ENCODE measurements at regions not wholly inside any gene's neighbourhood (a gene's known extent, or its start where the extent isn't known, plus 50 kb on each side); places are given as distances from the start of the nearest gene placed in this dataset.

DNA sequence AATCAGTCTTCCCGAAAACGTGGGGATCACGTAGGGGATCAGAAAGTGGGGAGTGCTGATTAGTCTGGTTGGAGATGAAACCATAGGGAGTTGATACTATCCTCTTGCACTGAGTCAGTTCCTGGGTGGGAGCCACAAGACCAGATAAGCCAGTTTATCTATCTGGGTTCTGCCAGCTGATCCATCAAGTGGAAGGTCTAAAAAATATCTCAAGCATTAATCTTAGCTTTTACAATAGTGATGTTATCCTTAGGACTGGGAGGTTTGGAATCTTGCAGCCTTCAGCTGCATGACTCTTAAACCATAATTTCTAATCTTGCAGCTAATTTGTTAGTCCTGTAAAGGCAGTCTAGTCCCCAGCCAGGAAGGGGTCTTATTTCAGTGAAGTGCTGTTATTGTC, 2474.2 kb downstream of the PCDH9 start:
- TF ChIP-seq, protein P1, sequence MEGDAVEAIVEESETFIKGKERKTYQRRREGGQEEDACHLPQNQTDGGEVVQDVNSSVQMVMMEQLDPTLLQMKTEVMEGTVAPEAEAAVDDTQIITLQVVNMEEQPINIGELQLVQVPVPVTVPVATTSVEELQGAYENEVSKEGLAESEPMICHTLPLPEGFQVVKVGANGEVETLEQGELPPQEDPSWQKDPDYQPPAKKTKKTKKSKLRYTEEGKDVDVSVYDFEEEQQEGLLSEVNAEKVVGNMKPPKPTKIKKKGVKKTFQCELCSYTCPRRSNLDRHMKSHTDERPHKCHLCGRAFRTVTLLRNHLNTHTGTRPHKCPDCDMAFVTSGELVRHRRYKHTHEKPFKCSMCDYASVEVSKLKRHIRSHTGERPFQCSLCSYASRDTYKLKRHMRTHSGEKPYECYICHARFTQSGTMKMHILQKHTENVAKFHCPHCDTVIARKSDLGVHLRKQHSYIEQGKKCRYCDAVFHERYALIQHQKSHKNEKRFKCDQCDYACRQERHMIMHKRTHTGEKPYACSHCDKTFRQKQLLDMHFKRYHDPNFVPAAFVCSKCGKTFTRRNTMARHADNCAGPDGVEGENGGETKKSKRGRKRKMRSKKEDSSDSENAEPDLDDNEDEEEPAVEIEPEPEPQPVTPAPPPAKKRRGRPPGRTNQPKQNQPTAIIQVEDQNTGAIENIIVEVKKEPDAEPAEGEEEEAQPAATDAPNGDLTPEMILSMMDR (IDR thresholded peaks at IDR 0.05), result no peak
- DNase-seq (no peak), ATAC-seq (no peak)
- intact Hi-C loops (cut with DNase I, micrococcal nuclease), result no loop called here
- H3K36me3 ChIP-seq (ENCODE audit: low read depth), result no peaks in the 10 kb centered on the region
- H3K9me3 ChIP-seq, result peaks cover 33% of the 10 kb centered on the region
- no peak overlapping the region for H3K4me3 ChIP-seq
- no peaks in the 10 kb centered on the region for H3K4me1 ChIP-seq (ENCODE audit: low read depth)

DNA sequence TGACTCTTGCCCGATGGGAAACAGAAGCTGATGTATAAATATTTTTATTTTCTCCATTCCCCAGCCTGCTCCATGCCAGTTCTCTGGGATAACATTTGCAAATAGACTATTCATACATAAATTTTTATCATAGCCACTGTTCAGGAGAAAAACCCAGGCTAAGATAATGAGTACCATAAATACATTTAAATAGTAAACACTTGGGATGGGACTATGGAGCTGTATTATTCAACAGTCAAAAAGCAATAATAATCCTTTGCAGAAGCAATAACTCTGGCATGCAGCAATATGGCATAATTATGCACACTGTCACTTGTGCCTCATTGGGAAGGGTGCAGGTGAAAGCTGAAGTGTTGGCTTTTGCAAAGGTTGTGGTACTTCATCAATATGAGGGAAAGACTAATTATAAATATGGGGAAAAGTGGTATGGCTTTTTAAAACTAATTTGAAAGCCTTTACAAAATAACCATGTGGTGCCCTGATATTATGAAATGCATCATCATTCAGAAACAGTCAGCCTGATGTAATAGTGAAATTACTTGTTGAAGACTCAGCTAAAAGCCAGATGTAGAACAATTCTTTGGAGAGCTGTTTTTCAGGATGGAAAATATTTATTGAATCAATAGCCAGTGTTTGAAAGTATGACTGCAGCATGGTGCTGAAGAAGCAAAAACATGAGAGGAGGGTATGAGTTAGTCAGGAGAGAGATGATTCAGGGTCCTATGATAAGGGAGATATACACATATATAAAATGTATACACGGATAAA, 2476.7 kb downstream of the PCDH9 start:
- DNase-seq (no peak), ATAC-seq (no peak)
- TF ChIP-seq, protein P1 (IDR thresholded peaks at IDR 0.05), result no peak
- Histone ChIP-seq H3K36me3 (ENCODE audit: low read depth) (no peaks in the 10 kb centered on the region), H3K9me3 (peaks cover 30% of the 10 kb centered on the region), H3K4me1 (ENCODE audit: low read depth) (no peaks in the 10 kb centered on the region), H3K4me3 (no peak overlapping the region)
- intact Hi-C loops (cut with DNase I, micrococcal nuclease), result no loop called here

- H3K4me3 ChIP-seq, result no peak overlapping the region
- H3K9me3 ChIP-seq, result peaks cover 33% of the 10 kb centered on the region
- DNase-seq (no peak), ATAC-seq (no peak)
- no peaks in the 10 kb centered on the region for H3K4me1 ChIP-seq (ENCODE audit: low read depth)
- no peaks in the 10 kb centered on the region for H3K36me3 ChIP-seq (ENCODE audit: low read depth)
- intact Hi-C loops (cut with DNase I, micrococcal nuclease), result no loop called here
- TF ChIP-seq, protein P1 (IDR thresholded peaks at IDR 0.05), result no peak
Measured at GRCh38 chr13:64749301-64749700, 2480.8 kb downstream of the PCDH9 start.

DNA sequence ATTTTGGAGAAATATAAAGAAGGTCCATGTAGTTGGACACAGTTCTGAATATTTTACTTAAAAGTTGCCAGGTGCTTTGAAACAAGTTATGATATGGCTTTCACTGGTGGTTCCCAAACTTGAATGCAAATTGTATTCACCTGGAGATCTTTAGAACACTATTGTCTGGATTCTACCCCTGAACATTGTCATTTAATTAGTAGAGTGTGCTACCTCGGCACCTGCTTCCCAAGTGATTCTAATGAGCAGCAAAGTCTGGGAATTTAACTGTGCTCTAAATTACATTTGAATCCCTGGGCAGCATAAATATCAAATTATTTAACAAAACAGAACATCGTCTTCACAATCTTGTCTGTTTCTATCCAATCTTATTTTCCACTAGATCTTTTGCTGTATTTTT, 2483.3 kb downstream of the PCDH9 start:
- intact Hi-C loops (cut with DNase I, micrococcal nuclease), result no loop called here
- Histone ChIP-seq H3K4me3 (no peak overlapping the region), H3K4me1 (ENCODE audit: low read depth) (no peaks in the 10 kb centered on the region), H3K9me3 (peaks cover 39% of the 10 kb centered on the region), H3K36me3 (ENCODE audit: low read depth) (no peaks in the 10 kb centered on the region)
- ATAC-seq (no peak), DNase-seq (no peak)
- TF ChIP-seq, protein P1 (IDR thresholded peaks at IDR 0.05), result no peak

DNA sequence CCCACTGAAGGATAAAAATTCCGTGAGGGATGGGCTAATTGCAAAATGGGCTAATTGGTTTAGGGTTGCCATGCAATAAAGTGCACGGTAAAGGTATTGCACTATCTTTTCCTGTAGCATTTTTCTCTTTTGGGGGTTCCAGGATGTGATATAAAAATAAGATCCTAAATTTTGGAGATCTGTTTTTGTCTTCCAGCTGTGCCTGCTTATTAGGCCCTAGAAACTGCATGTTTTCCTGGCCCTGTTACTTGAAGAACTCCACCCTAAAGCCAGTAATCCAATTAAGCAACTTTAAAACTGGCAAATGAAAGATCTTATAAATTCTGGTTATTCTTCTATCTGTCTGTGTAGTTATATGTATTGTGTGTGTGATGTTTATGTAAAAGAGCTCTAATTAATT, 2489.6 kb downstream of the PCDH9 start:
- no peak for ATAC-seq
- Histone ChIP-seq H3K36me3 (ENCODE audit: low read depth) (no peaks in the 10 kb centered on the region), H3K4me3 (no peak overlapping the region), H3K9me3 (peaks cover 55% of the 10 kb centered on the region), H3K4me1 (ENCODE audit: low read depth) (no peaks in the 10 kb centered on the region)
- intact Hi-C loops (cut with DNase I, micrococcal nuclease), result no loop called here
- DNase-seq, result no peak
- TF ChIP-seq, protein P1 (IDR thresholded peaks at IDR 0.05), result no peak

Measured in mucosa of descending colon (tissue), 3 donors.